ENCODE measurements at regions not wholly inside any gene's neighbourhood (a gene's known extent, or its start where the extent isn't known, plus 50 kb on each side); places are given as distances from the start of the nearest gene placed in this dataset.

DNA sequence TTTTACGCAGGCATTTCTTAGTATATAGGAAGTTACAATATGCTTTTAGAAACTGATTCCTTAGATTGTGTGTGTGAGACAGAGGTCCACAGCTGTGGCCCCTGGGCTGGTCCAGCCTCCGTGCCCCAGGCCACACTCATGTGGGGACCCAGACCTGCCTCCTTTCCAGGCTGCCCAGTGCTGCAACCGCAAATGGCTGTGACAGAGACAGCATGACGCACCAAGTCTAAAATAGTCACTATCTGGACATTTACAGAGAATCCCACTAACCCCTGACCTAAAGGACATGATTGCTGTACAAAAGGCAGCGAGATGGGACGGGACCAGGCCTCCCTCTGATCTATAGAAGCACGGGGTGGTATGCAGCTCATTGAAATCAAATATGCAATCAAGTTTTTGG, 152.2 kb downstream of the TMEM18 start:
- TF ChIP-seq MYC (IDR thresholded peaks at IDR 0.05; ENCODE audit: low read depth, low read length) (no peak), EZH2 (IDR thresholded peaks at IDR 0.05; ENCODE audit: borderline replicate concordance, low read depth, low read length, severe bottlenecking) (no peak), POLR2AphosphoS5 (IDR thresholded peaks at IDR 0.05; ENCODE audit: insufficient read depth, low read depth, low read length) (no peak), GATA2 (IDR thresholded peaks at IDR 0.05; ENCODE audit: insufficient read depth, insufficient read length, low read depth, low read length) (no peak), FOS (IDR thresholded peaks at IDR 0.05; ENCODE audit: borderline replicate concordance, insufficient read depth, low read length) (no peak), POLR2A (IDR thresholded peaks at IDR 0.05; ENCODE audit: low read depth, low read length) (no peak), MAX (IDR thresholded peaks at IDR 0.05; ENCODE audit: insufficient read depth, insufficient read length) (no peak)
- TF ChIP-seq, protein P1, sequence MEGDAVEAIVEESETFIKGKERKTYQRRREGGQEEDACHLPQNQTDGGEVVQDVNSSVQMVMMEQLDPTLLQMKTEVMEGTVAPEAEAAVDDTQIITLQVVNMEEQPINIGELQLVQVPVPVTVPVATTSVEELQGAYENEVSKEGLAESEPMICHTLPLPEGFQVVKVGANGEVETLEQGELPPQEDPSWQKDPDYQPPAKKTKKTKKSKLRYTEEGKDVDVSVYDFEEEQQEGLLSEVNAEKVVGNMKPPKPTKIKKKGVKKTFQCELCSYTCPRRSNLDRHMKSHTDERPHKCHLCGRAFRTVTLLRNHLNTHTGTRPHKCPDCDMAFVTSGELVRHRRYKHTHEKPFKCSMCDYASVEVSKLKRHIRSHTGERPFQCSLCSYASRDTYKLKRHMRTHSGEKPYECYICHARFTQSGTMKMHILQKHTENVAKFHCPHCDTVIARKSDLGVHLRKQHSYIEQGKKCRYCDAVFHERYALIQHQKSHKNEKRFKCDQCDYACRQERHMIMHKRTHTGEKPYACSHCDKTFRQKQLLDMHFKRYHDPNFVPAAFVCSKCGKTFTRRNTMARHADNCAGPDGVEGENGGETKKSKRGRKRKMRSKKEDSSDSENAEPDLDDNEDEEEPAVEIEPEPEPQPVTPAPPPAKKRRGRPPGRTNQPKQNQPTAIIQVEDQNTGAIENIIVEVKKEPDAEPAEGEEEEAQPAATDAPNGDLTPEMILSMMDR (IDR thresholded peaks at IDR 0.05; ENCODE audit: extremely low read depth in 1 of 2, insufficient read depth in 1 of 2, low read depth in 1 of 2, low read length in 2 of 2) = no peak

All from endothelial cell of umbilical vein (primary cell).